ENCODE measurements at regions not wholly inside any gene's neighbourhood (a gene's known extent, or its start where the extent isn't known, plus 50 kb on each side); places are given as distances from the start of the nearest gene placed in this dataset.

DNA sequence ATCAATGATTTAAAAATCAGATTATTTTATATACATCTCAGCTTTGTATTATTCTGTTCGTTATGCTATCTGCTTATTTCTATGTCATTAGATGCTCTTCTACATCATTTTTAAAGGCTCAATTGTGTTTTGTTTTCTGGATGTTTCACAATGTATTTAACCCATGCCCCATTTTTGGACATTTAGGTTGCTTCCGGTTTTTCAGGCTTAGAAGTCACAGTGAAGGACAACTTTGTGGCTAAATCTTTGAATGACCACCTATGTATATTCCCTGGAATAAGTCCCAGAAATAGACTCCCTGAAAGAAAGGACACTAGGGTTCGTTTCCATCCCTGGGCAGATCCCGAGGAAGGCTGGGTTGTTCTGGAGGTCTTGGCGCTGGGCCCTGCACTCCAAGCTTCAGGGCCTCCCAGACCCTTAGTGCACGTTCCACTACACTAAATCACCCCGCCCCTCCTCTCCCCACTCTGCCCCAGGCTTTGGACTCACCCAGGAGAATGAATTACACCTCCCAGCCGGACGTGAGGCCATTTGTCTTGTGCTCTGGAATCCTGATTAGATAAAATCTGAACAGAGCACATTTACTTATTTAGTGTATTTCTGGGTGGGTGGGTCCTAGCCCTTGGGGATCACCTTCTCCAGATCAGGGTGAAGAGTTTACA, 188.2 kb downstream of the ZFP36L2 start:
- H3K4me3 ChIP-seq = no peak overlapping the region
- no peaks in the 10 kb centered on the region for H3K4me1 ChIP-seq (ENCODE audit: control insufficient read depth, insufficient read depth, low read length)
- 19% methylated on average over 9 of the region's 9 CpGs for WGBS (ENCODE audit: insufficient coverage, insufficient replicate concordance, low lambda C conversion rate, missing lambda C conversion rate)
- intact Hi-C loops (cut with micrococcal nuclease; ENCODE audit: unreplicated experiment) = no loop called here
- H3K27ac ChIP-seq (ENCODE audit: control insufficient read depth, insufficient read depth) = no peak overlapping the region
- H3K4me2 ChIP-seq (ENCODE audit: control insufficient read depth, insufficient read depth) = no peak overlapping the region
- no peak for DNase-seq (ENCODE audit: low read depth, low spot score)
- ChIA-PET CTCF (no interaction called here), POLR2A (no interaction called here), RAD21 (ENCODE audit: unreplicated experiment) (no interaction called here), SMC1A (ENCODE audit: uncharacterized antibody, unreplicated experiment) (no interaction called here)
- FAIRE-seq = peak; percentile 7
- no peaks in the 10 kb centered on the region for H4K20me1 ChIP-seq (ENCODE audit: control insufficient read depth, insufficient read depth)
- no peak overlapping the region for H3K9ac ChIP-seq (ENCODE audit: control insufficient read depth, insufficient read depth, low read length)
- no peaks in the 10 kb centered on the region for H3K9me3 ChIP-seq (replicated peaks; ENCODE audit: control insufficient read depth, insufficient read depth, low read length)
- H3K79me2 ChIP-seq (ENCODE audit: control insufficient read depth, insufficient read depth, low read length) = no peaks in the 10 kb centered on the region
- BruUV-seq (replicated peaks) = no TSS peak
- TF ChIP-seq NKRF (conservative IDR thresholded peaks at IDR 0.05) = no peak
- TF ChIP-seq CBX3 (IDR thresholded peaks at IDR 0.05; ENCODE audit: borderline replicate concordance, low read depth) = no peak
- TF ChIP-seq JUND (IDR thresholded peaks at IDR 0.05; ENCODE audit: low read depth, low read length) = no peak
- no peak for ATAC-seq
- H2AFZ ChIP-seq (ENCODE audit: control insufficient read depth, low read depth, low read length) = no peak overlapping the region
- in situ Hi-C loops (cut with MboI) = no loop called here
- H3K27me3 ChIP-seq (replicated peaks in 1 of 2; ENCODE audit: control insufficient read depth in 2 of 2, insufficient read depth in 2 of 2, low read length in 1 of 2) = no peaks in the 10 kb centered on the region
- H3K36me3 ChIP-seq (ENCODE audit: control insufficient read depth in 2 of 2, insufficient read depth in 2 of 2, low read length in 1 of 2) = no peaks in the 10 kb centered on the region

DNA sequence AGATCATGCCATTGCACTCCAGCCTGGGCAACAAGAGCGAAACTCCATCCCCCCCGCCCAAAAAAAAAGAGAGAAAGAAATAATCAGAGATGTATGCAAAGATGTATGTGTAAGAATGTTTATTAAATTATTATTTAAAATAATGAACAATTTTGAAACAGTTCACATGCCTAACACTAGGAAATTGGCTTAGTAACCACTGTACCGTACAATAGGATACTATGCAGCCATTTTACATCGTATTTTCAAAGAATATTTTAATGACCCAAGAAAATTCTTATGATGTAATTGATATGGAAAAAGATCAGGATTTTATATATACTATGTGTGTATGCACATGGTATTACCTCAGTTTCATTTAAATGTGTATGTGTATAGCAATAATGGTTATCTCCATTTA, 190.5 kb downstream of the ZFP36L2 start:
- H3K27ac ChIP-seq (ENCODE audit: control insufficient read depth, insufficient read depth) = no peak overlapping the region
- intact Hi-C loops (cut with micrococcal nuclease; ENCODE audit: unreplicated experiment) = no loop called here
- no peaks in the 10 kb centered on the region for H3K9me3 ChIP-seq (replicated peaks; ENCODE audit: control insufficient read depth, insufficient read depth, low read length)
- no peak overlapping the region for H3K9ac ChIP-seq (ENCODE audit: control insufficient read depth, insufficient read depth, low read length)
- H3K4me3 ChIP-seq = no peak overlapping the region
- FAIRE-seq (no peak), ATAC-seq (no peak), DNase-seq (ENCODE audit: low read depth, low spot score) (no peak)
- H3K4me1 ChIP-seq (ENCODE audit: control insufficient read depth, insufficient read depth, low read length) = no peaks in the 10 kb centered on the region
- H3K79me2 ChIP-seq (ENCODE audit: control insufficient read depth, insufficient read depth, low read length) = no peaks in the 10 kb centered on the region
- CTCF ChIA-PET = no interaction called here
- SMC1A ChIA-PET (ENCODE audit: uncharacterized antibody, unreplicated experiment) = no interaction called here
- no peaks in the 10 kb centered on the region for H3K27me3 ChIP-seq (replicated peaks in 1 of 2; ENCODE audit: control insufficient read depth in 2 of 2, insufficient read depth in 2 of 2, low read length in 1 of 2)
- WGBS (ENCODE audit: insufficient coverage, insufficient replicate concordance, low lambda C conversion rate, missing lambda C conversion rate) = 48% methylated on average over 4 of the region's 4 CpGs
- POLR2A ChIA-PET = no interaction called here
- in situ Hi-C loops (cut with MboI) = no loop called here
- H4K20me1 ChIP-seq (ENCODE audit: control insufficient read depth, insufficient read depth) = no peaks in the 10 kb centered on the region
- no peak overlapping the region for H2AFZ ChIP-seq (ENCODE audit: control insufficient read depth, low read depth, low read length)
- BruUV-seq (replicated peaks) = no TSS peak
- no peaks in the 10 kb centered on the region for H3K36me3 ChIP-seq (ENCODE audit: control insufficient read depth in 2 of 2, insufficient read depth in 2 of 2, low read length in 1 of 2)
- H3K4me2 ChIP-seq (ENCODE audit: control insufficient read depth, insufficient read depth) = no peak overlapping the region
- RAD21 ChIA-PET (ENCODE audit: unreplicated experiment) = no interaction called here
- TF ChIP-seq BCL3 (IDR thresholded peaks at IDR 0.05; ENCODE audit: borderline replicate concordance, insufficient read depth, low read depth, low read length, poor library complexity, severe bottlenecking) (no peak), RUNX3 (IDR thresholded peaks at IDR 0.05; ENCODE audit: low read length) (no peak), POLR2AphosphoS5 (IDR thresholded peaks at IDR 0.05; ENCODE audit: low read length) (no peak), RBBP5 (conservative IDR thresholded peaks at IDR 0.05) (no peak), HDAC6 (IDR thresholded peaks at IDR 0.05; ENCODE audit: unreplicated experiment) (no peak), NFXL1 (IDR thresholded peaks at IDR 0.05; ENCODE audit: borderline replicate concordance) (no peak), ZNF207 (IDR thresholded peaks at IDR 0.05; ENCODE audit: borderline replicate concordance) (no peak), CEBPZ (IDR thresholded peaks at IDR 0.05; ENCODE audit: low read depth, low read length) (no peak), SIN3A (IDR thresholded peaks at IDR 0.05; ENCODE audit: low read depth, low read length) (no peak)
